ENCODE measurements at regions not wholly inside any gene's neighbourhood (a gene's known extent, or its start where the extent isn't known, plus 50 kb on each side); places are given as distances from the start of the nearest gene placed in this dataset.

DNA sequence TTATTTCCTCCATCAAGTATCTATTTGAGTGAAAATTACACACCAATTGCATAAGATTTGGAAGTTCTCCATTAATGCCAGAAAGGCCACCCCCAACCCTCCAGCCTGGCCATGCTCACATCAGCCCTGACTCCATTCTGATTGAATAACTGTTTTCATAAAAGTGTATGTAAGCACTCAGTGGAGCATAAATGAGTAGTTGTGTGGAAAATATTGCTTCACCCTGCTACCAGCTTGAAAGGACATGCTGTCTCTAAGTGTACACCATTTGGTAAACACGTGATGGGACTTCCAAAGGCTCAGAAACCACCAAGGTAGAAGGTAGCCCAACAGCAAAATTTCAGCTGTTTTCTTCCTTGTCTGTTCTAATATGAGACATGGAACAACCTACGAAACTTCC, 393.8 kb downstream of the ZNF385D start:
- DNase-seq (no peak), ATAC-seq (no peak)
- intact Hi-C loops (cut with DNase I, micrococcal nuclease) = no loop called here

GRCh38 chr3:21356402-21356801, 394.6 kb downstream of the ZNF385D start:
- intact Hi-C loops (cut with DNase I, micrococcal nuclease) = no loop called here
- DNase-seq = no peak
- ATAC-seq = no peak

GRCh38 chr3:21345382-21345976, 405.5 kb downstream of the ZNF385D start:
- intact Hi-C loops (cut with DNase I, micrococcal nuclease) = no loop called here
- no peak for ATAC-seq

DNA sequence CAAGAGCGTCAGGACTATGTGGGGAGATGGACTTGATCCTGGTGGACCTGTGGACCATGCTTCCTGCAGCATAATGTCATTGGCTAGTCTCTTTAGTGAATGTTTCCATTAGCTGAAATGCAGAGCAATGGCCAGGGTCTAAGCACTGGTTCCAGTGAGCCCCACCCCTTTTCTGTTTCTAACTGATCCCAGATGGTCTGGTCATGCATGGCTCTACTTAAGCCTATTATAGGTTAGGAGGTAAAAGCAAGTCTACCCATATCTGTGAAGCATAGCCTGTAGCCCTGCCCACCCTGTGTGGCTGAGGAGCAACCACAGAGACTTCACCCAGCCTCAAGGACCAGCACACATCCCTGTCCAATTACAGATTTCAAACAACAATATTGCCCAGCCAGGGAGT, 419.2 kb downstream of the ZNF385D start:
- DNase-seq (no peak), ATAC-seq (no peak)
- intact Hi-C loops (cut with DNase I, micrococcal nuclease) = no loop called here

More at GRCh38 chr3:21345382-21345976, 405.5 kb downstream of the ZNF385D start:
- no peak for DNase-seq

GRCh38 chr3:21331321-21331720, 419.7 kb downstream of the ZNF385D start:
- DNase-seq (no peak), ATAC-seq (no peak)
- intact Hi-C loops (cut with DNase I, micrococcal nuclease) = no loop called here

- ATAC-seq (no peak), DNase-seq (no peak)
- intact Hi-C loops (cut with DNase I, micrococcal nuclease) = no loop called here
Measured at GRCh38 chr3:21330293-21330692, 420.7 kb downstream of the ZNF385D start.

GRCh38 chr3:21328711-21329390, 422.2 kb downstream of the ZNF385D start:
- ATAC-seq (no peak), DNase-seq (no peak)
- intact Hi-C loops (cut with DNase I, micrococcal nuclease) = no loop called here

DNA sequence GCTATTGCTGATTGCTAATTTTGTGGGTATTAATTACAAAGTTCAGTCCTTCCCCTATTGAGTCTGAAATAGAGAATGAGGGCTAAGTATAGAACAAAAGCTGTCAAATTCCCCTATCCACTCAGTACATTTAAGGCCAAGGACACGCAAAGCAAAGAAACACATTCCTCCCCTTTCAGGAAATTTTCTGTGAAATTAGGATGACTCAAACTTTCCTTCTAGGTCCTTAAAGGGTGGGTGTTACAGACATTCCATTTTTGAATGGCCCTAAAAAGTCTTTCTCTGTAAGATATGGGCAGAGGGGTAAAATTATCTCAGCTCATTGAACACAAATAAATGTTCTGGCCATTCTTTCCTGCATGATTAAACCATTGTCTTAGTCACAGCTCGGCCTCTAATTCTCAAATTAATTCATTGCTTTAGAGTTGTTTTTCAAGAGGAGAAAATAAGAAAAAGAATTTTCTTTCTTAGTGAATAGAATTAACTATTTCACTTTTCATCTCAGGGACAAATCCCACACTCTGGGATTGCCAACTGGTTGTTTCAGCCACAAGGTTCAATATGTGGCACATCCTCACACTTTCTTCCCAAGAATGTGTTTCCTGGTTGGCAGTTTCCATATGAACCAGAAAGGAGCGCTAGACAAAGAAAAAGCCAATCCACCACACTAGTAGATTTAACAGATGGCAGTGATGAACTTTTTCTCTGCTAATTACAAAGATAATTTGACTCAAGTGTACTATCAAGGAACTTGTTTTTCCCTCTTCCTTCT, 424.1 kb downstream of the ZNF385D start:
- ATAC-seq = no peak
- intact Hi-C loops (cut with DNase I, micrococcal nuclease) = no loop called here
- no peak for DNase-seq

- intact Hi-C loops (cut with DNase I, micrococcal nuclease) = no loop called here
- ATAC-seq (no peak), DNase-seq (no peak)
Measured at GRCh38 chr3:21314688-21315087, 436.3 kb downstream of the ZNF385D start.

GRCh38 chr3:21310891-21311290, 440.1 kb downstream of the ZNF385D start:
- intact Hi-C loops (cut with DNase I, micrococcal nuclease) = no loop called here
- ATAC-seq = no peak
- DNase-seq = no peak

GRCh38 chr3:21310161-21310560, 440.8 kb downstream of the ZNF385D start:
- no peak for DNase-seq
- ATAC-seq = no peak
- intact Hi-C loops (cut with DNase I, micrococcal nuclease) = no loop called here

- intact Hi-C loops (cut with DNase I, micrococcal nuclease) = no loop called here
- DNase-seq = no peak
- ATAC-seq = no peak
Measured at GRCh38 chr3:21297304-21297703, 453.7 kb downstream of the ZNF385D start.

- ATAC-seq (no peak), DNase-seq (no peak)
- intact Hi-C loops (cut with DNase I, micrococcal nuclease) = no loop called here
Measured at GRCh38 chr3:21294768-21295167, 456.2 kb downstream of the ZNF385D start.

DNA sequence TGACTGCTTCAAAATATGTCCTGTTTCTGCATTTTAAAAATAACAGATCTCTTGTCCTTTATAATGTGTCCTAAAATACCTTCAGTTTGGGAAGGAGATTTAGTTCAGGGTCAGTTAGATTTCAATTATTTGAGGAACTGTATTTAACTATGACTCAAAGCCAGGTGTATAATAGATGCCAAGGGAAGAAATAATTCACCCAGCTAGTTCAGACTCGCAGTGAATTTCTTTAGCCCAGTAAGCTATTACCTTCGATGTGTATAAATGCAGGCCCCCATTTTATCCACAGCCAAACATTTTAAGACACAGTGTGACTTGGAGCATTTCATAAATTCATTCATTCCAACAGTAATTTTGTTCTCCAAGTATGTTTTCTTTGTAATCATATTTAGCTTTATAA, 458.0 kb downstream of the ZNF385D start:
- DNase-seq = no peak
- no peak for ATAC-seq
- intact Hi-C loops (cut with DNase I, micrococcal nuclease) = no loop called here

DNA sequence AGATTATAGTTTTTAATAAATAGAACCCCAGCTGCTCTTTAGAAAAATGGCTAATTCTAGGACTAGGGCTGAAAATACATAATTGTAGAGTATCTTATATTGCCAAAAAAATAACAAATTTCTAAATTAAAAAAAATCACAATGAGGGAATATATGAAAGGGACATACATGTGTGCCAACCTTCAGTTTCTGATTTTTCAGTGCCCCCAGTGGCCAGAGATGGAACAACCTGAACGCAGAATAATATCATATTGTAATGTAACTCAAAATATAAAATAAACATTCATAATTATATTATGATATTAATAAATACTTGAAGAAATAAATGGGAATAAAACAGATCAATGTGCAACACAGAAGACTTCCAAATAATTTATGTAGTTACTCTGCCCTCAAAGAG, 460.5 kb downstream of the ZNF385D start:
- ATAC-seq (no peak), DNase-seq (no peak)
- intact Hi-C loops (cut with DNase I, micrococcal nuclease) = no loop called here

DNA sequence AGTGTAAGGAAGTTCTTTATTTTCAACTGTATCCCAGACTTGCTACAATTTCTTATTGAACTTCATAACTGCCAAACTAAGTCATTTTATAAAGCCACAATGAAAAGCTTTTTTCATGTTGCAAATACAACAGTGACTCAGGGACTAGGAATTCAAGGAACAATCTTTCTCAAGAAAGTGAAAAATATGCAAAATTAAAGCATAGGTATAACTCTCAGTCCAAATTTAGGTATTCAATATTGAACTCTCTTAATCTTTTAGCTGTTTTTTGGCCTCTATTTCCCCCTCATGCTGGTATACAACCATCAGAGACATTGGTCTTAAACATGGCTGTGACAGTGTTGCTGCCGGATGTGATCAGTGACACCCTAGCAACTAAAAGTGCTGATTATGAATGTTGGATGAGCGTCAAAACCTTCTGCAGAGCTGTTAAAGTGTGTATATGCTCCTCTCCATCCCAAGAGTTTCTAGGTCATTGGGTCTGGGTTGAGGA, 476.9 kb downstream of the ZNF385D start:
- intact Hi-C loops (cut with DNase I, micrococcal nuclease) = no loop called here

GRCh38 chr3:21273259-21274025, 477.6 kb downstream of the ZNF385D start:
- intact Hi-C loops (cut with DNase I, micrococcal nuclease) = no loop called here
- no peak for ATAC-seq

More for the DNA sequence above, 476.9 kb downstream of the ZNF385D start:
- no peak for ATAC-seq
- no peak for DNase-seq

GRCh38 chr3:21271606-21272016, 479.4 kb downstream of the ZNF385D start:
- ATAC-seq (no peak), DNase-seq (no peak)
- intact Hi-C loops (cut with DNase I, micrococcal nuclease) = no loop called here

More at GRCh38 chr3:21273259-21274025, 477.6 kb downstream of the ZNF385D start:
- no peak for DNase-seq

DNA sequence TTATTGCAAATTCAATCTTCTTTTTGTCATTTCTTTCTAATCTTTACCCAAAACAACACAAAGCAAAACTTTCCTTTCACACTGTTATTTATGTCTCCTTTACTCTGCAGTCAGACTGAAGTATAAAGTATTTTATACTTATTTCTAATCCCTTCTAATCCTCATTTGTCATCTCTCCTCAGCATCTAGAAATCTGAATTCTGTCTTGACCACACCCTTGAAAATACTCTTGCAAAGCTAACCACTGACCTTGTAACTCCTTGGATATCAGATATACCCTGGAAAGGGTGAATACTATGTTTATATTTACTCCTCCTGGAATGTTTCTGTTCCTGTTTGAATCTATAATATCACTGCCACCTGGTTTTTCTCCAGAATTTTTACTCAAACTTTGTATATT, 481.1 kb downstream of the ZNF385D start:
- ATAC-seq = no peak
- intact Hi-C loops (cut with DNase I, micrococcal nuclease) = no loop called here
- no peak for DNase-seq
